Psoas muscle (tissue), 7 donors: ENCODE measurements at regions not wholly inside any gene's neighbourhood (a gene's known extent, or its start where the extent isn't known, plus 50 kb on each side); places are given as distances from the start of the nearest gene placed in this dataset.

ENCODE experiments used
- ATAC-seq, 4 donors: fragments of 200-7000 bp; cut with Tn5 transposase; one replicate each; pipeline ENCODE4 v1.9.1; 2020; ENCODE audit warnings: moderate library complexity in 3 of 4, mild to moderate bottlenecking in 2 of 4
- DNase-seq, 2 donors: peaks; one replicate each; pipeline ENCODE4 v3.0.0-alpha.2; 2020
- H3K27ac ChIP-seq: fragments of 200-600 bp; one replicate; pipeline ENCODE4 v1.8.0; 2022
- H3K27me3 ChIP-seq, 3 donors: fragments of 200-600 bp in 1 of 3; one replicate each; pipeline versions ENCODE4 v1.6.1 to v1.8.0; 2013 to 2022; ENCODE audit warnings: low read length in 2 of 3, mild to moderate bottlenecking in 2 of 3, moderate library complexity in 1 of 3; ENCODE audit not compliant: insufficient read depth in 3 of 3
- H3K36me3 ChIP-seq, 2 donors: fragments of 200-600 bp in 1 of 2; one replicate each; pipeline versions ENCODE4 v1.6.1 to v1.8.0; 2013 to 2022; ENCODE audit warnings: low read depth in 1 of 2, mild to moderate bottlenecking in 1 of 2, moderate library complexity in 1 of 2; ENCODE audit not compliant: insufficient read depth in 1 of 2
- H3K4me1 ChIP-seq: fragments of 200-600 bp; one replicate; pipeline ENCODE4 v1.8.0; 2022
- H3K4me3 ChIP-seq: fragments of 200-600 bp; one replicate; pipeline ENCODE4 v1.8.0; 2022; ENCODE audit warnings: mild to moderate bottlenecking
- H3K9me3 ChIP-seq: fragments of 200-600 bp; one replicate; pipeline ENCODE4 v1.8.0; 2022
- CTCF ChIP-seq: fragments of 200-600 bp; IDR thresholded peaks from one replicate; pipeline ENCODE4 v1.8.0; 2022; ENCODE audit warnings: antibody characterized with exemption
- WGBS, 3 donors: extraction: QIAGEN DNeasy Blood & Tissue Kit; methylation state at CpG; one replicate each; pipeline versions ENCODE4 v1.1.6 to v1.1.7; 2013; 5-methylcytosine and 5-hydroxymethylcytosine counted together
- intact Hi-C, 2 donors: fragments of 100-400 bp; cut with DNase I; formaldehyde crosslinking; loops; one replicate each; pipeline versions ENCODE4 v1.11.0 to v1.14.2; 2022
- donor health status: healthy with polysubstance abuse.
- donor health status: DM: no; HTN: no; CAD: no; lungs with moderate emphysema.
- donor health status: Bipolar disorder and iron deficiency.
- donor health status: healthy.
- donor health status: DM: yes; HTN: yes; CAD: no.
- donor health status: DM: no; HTN: no; CAD: no.
- donor health status: DM: yes; HTN: yes; CAD: no.

GRCh38 chr7:3192669-3193068 lies 108.4 kb upstream of the SDK1 start:
- DNase-seq (no peak), ATAC-seq (no peak)
- WGBS, 3 donors: 68 to 74% (median 71%) methylated on average over 4 of the region's 4 CpGs
- intact Hi-C loops: no loop called here
- H3K36me3 ChIP-seq: no peaks in the 10 kb centered on the region
- H3K4me1 ChIP-seq: no peaks in the 10 kb centered on the region
- H3K27me3 ChIP-seq: peaks cover 0 to 1% (median 0%) of the 10 kb centered on the region in 3 donors
- no peak overlapping the region for H3K4me3 ChIP-seq
- H3K9me3 ChIP-seq: no peaks in the 10 kb centered on the region
- no peak for TF ChIP-seq CTCF
- no peak overlapping the region for H3K27ac ChIP-seq

GRCh38 chr7:3193379-3194120 lies 107.5 kb upstream of the SDK1 start:
- Histone ChIP-seq H3K27me3 (peaks cover 0 to 1% (median 0%) of the 10 kb centered on the region in 3 donors), H3K27ac (no peak overlapping the region), H3K36me3 (no peaks in the 10 kb centered on the region), H3K9me3 (no peaks in the 10 kb centered on the region), H3K4me3 (no peak overlapping the region), H3K4me1 (no peaks in the 10 kb centered on the region)
- ATAC-seq (no peak), DNase-seq (no peak)
- no peak for TF ChIP-seq CTCF
- 86 to 91% (median 87%) methylated on average over 9 of the region's 9 CpGs for WGBS, 3 donors
- intact Hi-C loops: no loop called here

- no peak for DNase-seq
- WGBS, 3 donors: 47 to 50% (median 48%) methylated on average over 7 of the region's 7 CpGs
- Histone ChIP-seq H3K27me3 (peaks cover 0 to 1% (median 0%) of the 10 kb centered on the region in 3 donors), H3K9me3 (no peaks in the 10 kb centered on the region), H3K4me1 (no peaks in the 10 kb centered on the region), H3K27ac (no peak overlapping the region), H3K36me3 (no peaks in the 10 kb centered on the region), H3K4me3 (no peak overlapping the region)
- no peak for TF ChIP-seq CTCF
- intact Hi-C loops: no loop called here
- no peak for ATAC-seq
These were observed 106.4 kb upstream of the SDK1 start for GRCh38 chr7:3194501-3195141.

GRCh38 chr7:3195160-3195559 lies 105.9 kb upstream of the SDK1 start:
- no peaks in the 10 kb centered on the region for H3K4me1 ChIP-seq
- H3K27ac ChIP-seq: no peak overlapping the region
- H3K4me3 ChIP-seq: no peak overlapping the region
- DNase-seq (no peak), ATAC-seq (no peak)
- H3K9me3 ChIP-seq: no peaks in the 10 kb centered on the region
- WGBS, 3 donors: 76 to 82% (median 77%) methylated on average over 6 of the region's 6 CpGs
- H3K27me3 ChIP-seq: peaks cover 0 to 1% (median 0%) of the 10 kb centered on the region in 3 donors
- intact Hi-C loops: no loop called here
- H3K36me3 ChIP-seq: no peaks in the 10 kb centered on the region
- TF ChIP-seq CTCF: no peak
